ENCODE measurements at regions not wholly inside any gene's neighbourhood (a gene's known extent, or its start where the extent isn't known, plus 50 kb on each side); places are given as distances from the start of the nearest gene placed in this dataset.

DNA sequence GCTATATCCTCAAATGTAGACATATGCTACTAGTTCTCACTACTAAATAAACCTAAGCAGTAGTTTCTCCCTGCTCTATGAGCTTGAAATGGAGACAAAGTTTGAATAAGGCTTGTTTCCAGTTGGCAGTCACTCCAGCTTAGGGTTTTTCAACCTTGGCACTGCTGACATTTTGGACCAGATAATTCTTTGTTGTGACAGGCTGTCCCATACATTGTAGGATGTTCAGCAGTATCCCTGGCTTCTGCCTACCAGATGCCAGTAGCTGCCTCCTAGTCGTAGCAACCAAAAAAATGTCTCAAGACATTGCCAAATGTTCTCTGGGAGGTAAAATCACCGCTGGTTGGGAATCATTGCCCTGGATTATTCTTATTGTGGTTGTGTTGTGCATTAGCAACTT is 182.7 kb upstream of the PARD3B start:
- TF ChIP-seq, protein P1, sequence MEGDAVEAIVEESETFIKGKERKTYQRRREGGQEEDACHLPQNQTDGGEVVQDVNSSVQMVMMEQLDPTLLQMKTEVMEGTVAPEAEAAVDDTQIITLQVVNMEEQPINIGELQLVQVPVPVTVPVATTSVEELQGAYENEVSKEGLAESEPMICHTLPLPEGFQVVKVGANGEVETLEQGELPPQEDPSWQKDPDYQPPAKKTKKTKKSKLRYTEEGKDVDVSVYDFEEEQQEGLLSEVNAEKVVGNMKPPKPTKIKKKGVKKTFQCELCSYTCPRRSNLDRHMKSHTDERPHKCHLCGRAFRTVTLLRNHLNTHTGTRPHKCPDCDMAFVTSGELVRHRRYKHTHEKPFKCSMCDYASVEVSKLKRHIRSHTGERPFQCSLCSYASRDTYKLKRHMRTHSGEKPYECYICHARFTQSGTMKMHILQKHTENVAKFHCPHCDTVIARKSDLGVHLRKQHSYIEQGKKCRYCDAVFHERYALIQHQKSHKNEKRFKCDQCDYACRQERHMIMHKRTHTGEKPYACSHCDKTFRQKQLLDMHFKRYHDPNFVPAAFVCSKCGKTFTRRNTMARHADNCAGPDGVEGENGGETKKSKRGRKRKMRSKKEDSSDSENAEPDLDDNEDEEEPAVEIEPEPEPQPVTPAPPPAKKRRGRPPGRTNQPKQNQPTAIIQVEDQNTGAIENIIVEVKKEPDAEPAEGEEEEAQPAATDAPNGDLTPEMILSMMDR (IDR thresholded peaks at IDR 0.05; ENCODE audit: borderline replicate concordance, insufficient read depth, low read depth, low read length), result no peak
- no peak overlapping the region for H3K4me3 ChIP-seq (ENCODE audit: low read depth, low read length)

DNA sequence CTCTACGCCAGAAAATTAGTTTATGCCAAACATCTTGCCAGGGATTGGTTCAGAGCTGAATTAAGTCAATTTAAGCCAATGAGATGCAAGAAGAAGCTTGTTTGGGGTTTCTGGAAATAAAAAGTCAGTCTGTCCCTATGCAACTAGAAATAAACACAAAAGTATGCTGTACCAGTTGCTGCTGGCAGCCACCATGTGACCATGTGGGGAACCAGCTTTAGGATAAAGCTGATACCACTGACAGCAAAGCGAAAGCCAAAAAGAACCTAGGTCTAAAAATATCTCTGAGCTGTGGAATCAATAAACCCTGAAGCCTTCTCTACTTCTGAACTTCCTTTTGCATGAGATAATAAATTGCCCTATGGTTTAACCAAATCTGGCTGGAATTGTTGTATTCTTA is 181.8 kb upstream of the PARD3B start:
- TF ChIP-seq, protein P1 (IDR thresholded peaks at IDR 0.05; ENCODE audit: borderline replicate concordance, insufficient read depth, low read depth, low read length), result no peak
- no peak overlapping the region for H3K4me3 ChIP-seq (ENCODE audit: low read depth, low read length)

DNA sequence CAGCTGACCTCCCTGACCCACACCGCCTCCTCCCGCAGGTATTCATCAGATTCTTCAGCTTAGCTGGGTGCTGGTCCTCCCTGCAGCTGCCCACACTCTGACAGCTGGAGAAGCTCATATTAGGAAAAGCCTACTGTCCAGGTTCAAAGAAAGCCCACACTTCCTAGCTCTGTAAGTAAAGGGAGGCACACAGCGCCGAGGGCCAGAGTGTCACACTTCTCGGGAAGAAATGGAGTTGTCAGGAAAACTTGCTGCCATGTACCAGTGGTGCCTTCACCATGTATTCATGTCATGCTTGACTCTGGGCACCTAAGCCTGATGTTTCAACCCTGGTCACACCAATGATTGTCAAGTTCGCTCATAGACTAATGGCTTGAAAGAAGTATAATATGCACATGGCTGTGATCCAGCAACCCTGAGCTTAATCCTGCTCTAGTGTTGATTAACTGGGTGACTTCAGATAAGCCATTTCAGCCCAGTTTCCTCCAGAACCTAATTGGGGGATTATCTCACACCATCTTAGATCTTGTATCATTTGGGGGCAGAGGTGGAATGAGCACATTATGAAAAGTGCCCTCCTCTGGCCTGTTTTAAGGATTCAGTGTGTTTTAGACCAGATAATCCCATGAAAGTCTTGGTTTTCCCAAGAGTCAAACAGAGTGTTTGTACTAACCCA is 180.3 kb upstream of the PARD3B start:
- TF ChIP-seq, protein P1 (IDR thresholded peaks at IDR 0.05; ENCODE audit: borderline replicate concordance, insufficient read depth, low read depth, low read length), result no peak
- no peak overlapping the region for H3K4me3 ChIP-seq (ENCODE audit: low read depth, low read length)

DNA sequence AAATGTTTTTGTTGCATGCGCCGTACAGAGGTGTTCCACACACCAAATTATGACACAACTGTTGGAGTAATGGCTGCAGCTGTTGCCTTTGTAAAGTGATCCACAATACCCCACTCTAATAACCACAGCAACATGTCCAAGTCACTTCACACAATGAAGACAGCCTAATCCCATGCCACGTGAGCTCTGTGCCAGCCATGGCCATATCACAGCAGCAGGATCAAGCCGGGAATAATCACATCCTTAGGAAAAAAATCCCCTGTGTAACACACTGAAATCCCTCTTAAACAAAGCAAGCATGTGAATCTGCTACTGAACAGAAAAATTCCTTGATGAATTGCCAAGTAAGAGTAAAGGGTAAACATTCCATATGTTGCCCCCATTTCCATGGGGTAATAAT is 179.5 kb upstream of the PARD3B start:
- H3K4me3 ChIP-seq (ENCODE audit: low read depth, low read length), result no peak overlapping the region
- TF ChIP-seq, protein P1 (IDR thresholded peaks at IDR 0.05; ENCODE audit: borderline replicate concordance, insufficient read depth, low read depth, low read length), result no peak

DNA sequence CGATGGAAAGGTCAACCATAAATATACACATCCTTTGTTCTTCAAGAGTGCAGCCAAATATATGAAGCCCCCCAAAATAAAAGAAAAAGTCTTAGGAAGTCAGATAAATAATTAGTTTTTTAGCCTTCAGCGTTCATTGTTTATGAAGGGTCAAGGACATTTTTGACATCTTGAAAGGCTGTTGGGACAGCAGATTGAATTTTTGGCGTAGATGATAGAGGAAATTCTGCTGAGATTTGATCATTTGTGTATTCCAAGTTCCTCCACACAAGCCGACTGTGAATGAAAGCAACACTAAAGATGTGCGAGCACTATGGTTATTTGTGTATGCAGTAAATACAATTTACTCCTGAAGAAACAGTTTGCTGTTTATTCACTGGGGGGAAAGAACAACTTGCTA is 177.8 kb upstream of the PARD3B start:
- no peak overlapping the region for H3K4me3 ChIP-seq (ENCODE audit: low read depth, low read length)
- TF ChIP-seq, protein P1 (IDR thresholded peaks at IDR 0.05; ENCODE audit: borderline replicate concordance, insufficient read depth, low read depth, low read length), result no peak

DNA sequence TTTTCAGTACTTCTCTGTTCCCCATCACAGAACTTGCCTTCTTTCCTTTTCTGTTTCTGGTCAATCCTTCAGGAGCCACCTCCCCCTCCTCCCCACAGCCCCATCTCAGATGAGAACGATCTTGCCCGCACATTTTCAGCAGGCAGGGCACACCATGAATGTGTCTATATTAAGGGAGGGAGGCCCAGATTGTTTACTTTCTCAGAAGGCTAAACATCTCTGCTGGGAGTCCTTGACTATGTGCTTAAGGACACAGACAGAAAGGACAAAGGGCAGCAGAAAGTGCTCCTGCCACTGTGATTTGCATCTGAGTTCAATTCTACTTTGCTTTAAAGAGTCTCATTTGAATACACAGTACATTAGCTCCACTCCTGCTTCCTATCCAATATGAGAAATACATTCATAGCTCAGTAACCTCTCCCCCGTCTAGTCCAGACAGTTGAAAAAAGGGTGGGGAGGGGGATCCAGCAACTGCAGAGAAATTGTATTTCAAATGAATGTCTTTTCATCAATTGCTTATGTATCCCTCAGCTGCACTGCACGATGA is 175.0 kb upstream of the PARD3B start:
- TF ChIP-seq, protein P1 (IDR thresholded peaks at IDR 0.05; ENCODE audit: borderline replicate concordance, insufficient read depth, low read depth, low read length), result no peak
- no peak overlapping the region for H3K4me3 ChIP-seq (ENCODE audit: low read depth, low read length)

DNA sequence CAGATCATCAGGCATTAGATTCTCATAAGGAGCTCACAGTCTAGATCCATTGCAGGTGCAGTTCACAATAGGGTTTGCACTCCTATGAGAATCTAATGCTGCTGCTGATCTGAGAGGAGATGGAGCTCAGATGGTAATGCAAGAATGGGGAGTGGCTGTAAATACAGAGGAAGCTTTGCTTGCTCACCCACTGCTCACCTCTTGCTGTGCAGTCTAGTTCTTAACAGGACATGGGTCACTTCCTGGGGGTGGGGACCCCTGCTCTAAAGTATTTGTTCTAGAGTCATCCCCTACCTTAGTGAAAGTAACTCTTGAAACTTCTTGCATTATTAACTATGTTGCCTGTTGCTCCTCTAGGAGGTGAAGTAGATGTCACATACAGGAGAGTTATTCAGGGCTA is 171.3 kb upstream of the PARD3B start:
- no peak overlapping the region for H3K4me3 ChIP-seq (ENCODE audit: low read depth, low read length)
- TF ChIP-seq, protein P1 (IDR thresholded peaks at IDR 0.05; ENCODE audit: borderline replicate concordance, insufficient read depth, low read depth, low read length), result no peak

Data from GM12875 (cell line).